ENCODE measurements at regions not wholly inside any gene's neighbourhood (a gene's known extent, or its start where the extent isn't known, plus 50 kb on each side); places are given as distances from the start of the nearest gene placed in this dataset.

DNA sequence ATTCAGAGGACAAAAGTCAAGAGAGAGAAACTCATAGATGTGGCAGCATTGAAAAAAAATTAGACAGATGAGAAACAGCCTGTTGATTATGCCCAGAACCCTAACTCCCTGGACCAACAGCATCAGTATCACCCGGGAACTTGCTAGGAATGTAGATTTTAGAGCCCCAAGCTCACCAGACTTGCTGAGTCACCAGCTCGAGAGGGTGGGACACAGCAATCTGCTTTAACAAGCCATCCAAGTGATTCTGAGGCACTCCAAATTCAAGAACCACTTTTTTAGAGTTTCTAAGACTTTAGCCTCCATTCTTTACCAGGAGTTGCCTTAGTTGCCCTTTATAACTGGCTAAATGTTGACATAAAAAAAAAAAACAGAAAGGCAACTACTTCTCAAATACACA is 70.9 kb downstream of the CGGBP1 start:
- TF ChIP-seq POLR2AphosphoS5 (IDR thresholded peaks at IDR 0.05) (no peak), POLR2A (IDR thresholded peaks at IDR 0.05) (no peak)
